HepG2 (cell line): ENCODE measurements at regions not wholly inside any gene's neighbourhood (a gene's known extent, or its start where the extent isn't known, plus 50 kb on each side); places are given as distances from the start of the nearest gene placed in this dataset.

Experiments
- ARHGAP35 ChIP-seq: sonication (generic); formaldehyde crosslinking; IDR thresholded peaks from 2 replicates; pipeline ENCODE4 v1.9.0; 2022; ENCODE audit warnings: mild to moderate bottlenecking, inconsistent platforms, moderate library complexity, missing genetic modification reagents, borderline replicate concordance
- CTCF ChIP-seq: sonication (generic); formaldehyde crosslinking; IDR thresholded peaks from 2 replicates; pipeline ENCODE4 v1.5.0; 2020; ENCODE audit warnings: mild to moderate bottlenecking, missing genetic modification reagents, moderate library complexity
- E2F2 ChIP-seq: sonication (generic); formaldehyde crosslinking; IDR thresholded peaks from 2 replicates; pipeline ENCODE4 v1.4.0; 2020; ENCODE audit warnings: missing genetic modification reagents, borderline replicate concordance
- POLR2A ChIP-seq, 2 experiments: IDR thresholded peaks; 2 replicates each; pipeline ENCODE4 v1.6.1; 2011; ENCODE audit warnings: low read depth in 2 of 2, low read length in 2 of 2, mild to moderate bottlenecking in 1 of 2, moderate library complexity in 1 of 2; ENCODE audit not compliant: insufficient read depth in 1 of 2
- RXRB ChIP-seq: IDR thresholded peaks from 2 replicates; pipeline ENCODE4 v1.6.1; 2016; ENCODE audit warnings: borderline replicate concordance, missing genetic modification reagents, missing compliant biosample characterization
- SIN3A ChIP-seq: IDR thresholded peaks from 2 replicates; pipeline ENCODE4 v1.6.1; 2011; ENCODE audit warnings: low read depth, mild to moderate bottlenecking, control low read depth, low read length, borderline replicate concordance
- ZBTB33 ChIP-seq: sonication (generic); formaldehyde crosslinking; IDR thresholded peaks from 2 replicates; pipeline ENCODE4 v1.4.0; 2020; ENCODE audit warnings: missing genetic modification reagents
- ZBTB49 ChIP-seq: sonication (generic); formaldehyde crosslinking; IDR thresholded peaks from 2 replicates; pipeline ENCODE4 v1.4.0; 2020; ENCODE audit warnings: missing genetic modification reagents, borderline replicate concordance

DNA sequence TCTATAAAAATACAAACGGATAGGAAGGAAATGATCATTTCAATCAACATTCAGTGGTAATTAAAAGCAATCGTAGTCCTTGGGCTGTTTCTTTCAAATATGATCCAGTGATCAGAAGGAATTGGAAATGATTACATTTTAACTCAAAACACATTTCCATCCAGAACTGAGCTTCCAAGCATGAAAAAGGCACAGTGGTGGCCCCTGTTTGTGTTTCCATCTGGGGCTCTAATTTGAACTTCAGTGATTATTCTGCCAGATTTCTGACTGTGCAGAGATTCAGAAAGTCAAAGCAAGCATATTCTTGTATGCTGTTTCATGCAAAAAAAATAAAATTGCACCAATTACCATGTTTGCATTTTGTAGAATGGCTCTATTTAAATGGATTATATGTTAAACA, 157.0 kb upstream of the LMNTD1 start:
- no peak for TF ChIP-seq CTCF (CRISPR knock-in tag)
- TF ChIP-seq POLR2A (IDR thresholded peaks at IDR 0.05; ENCODE audit: insufficient read depth in 1 of 2, low read depth in 2 of 2, low read length in 2 of 2), result no peak
- TF ChIP-seq SIN3A, result no peak
- TF ChIP-seq ARHGAP35, result no peak
- TF ChIP-seq ZBTB33 (CRISPR knock-in tag), result no peak
- TF ChIP-seq E2F2 (CRISPR knock-in tag), result no peak
- TF ChIP-seq RXRB (CRISPR knock-in tag), result no peak
- TF ChIP-seq ZBTB49, result no peak
